Keratinocyte (primary cell): ENCODE measurements at regions not wholly inside any gene's neighbourhood (a gene's known extent, or its start where the extent isn't known, plus 50 kb on each side); places are given as distances from the start of the nearest gene placed in this dataset.

Source experiments
- CTCF ChIP-seq, 3 experiments: IDR thresholded peaks in 1 of 3; conservative IDR thresholded peaks in 1 of 3; optimal IDR thresholded peaks in 1 of 3; 2 replicates in 2 of 3; 3 replicates in 1 of 3; pipeline versions ENCODE3 to v1.5.1; 2011; ENCODE audit warnings: low read length in 3 of 3, mild to moderate bottlenecking in 3 of 3, moderate library complexity in 2 of 3, control low read depth in 1 of 3, inconsistent platforms in 1 of 3; ENCODE audit not compliant: insufficient read depth in 2 of 3; ENCODE audit errors: extremely low read depth in 1 of 3
- EZH2 ChIP-seq: IDR thresholded peaks from one replicate; pipeline ENCODE4 v1.6.1; 2012; ENCODE audit warnings: inconsistent platforms, mild to moderate bottlenecking, low read length, moderate library complexity

- TF ChIP-seq CTCF (optimal IDR thresholded peaks at IDR 0.05 in 1 of 3, IDR thresholded peaks at IDR 0.05 in 1 of 3, conservative IDR thresholded peaks at IDR 0.05 in 1 of 3; ENCODE audit: extremely low read depth in 1 of 3, insufficient read depth in 2 of 3, low read length in 3 of 3) (no peak), EZH2 (no peak)
These were observed 287.2 kb downstream of the ARL4A start for GRCh38 chr7:12974451-12975166.
